HG02763 (cell line): ENCODE measurements at regions not wholly inside any gene's neighbourhood (a gene's known extent, or its start where the extent isn't known, plus 50 kb on each side); places are given as distances from the start of the nearest gene placed in this dataset.
"Not testable (repeated sequence)": the region's sequence is repeated elsewhere in the genome, so short reads cannot be mapped to it uniquely, and the experiment has no call there.

ENCODE experiments used
- ATAC-seq: cut with Tn5 transposase; IDR thresholded peaks from one replicate; pipeline ENCODE4 v1.9.1; 2021; ENCODE audit warnings: mild to moderate bottlenecking, moderate library complexity; ENCODE audit not compliant: unreplicated experiment

DNA sequence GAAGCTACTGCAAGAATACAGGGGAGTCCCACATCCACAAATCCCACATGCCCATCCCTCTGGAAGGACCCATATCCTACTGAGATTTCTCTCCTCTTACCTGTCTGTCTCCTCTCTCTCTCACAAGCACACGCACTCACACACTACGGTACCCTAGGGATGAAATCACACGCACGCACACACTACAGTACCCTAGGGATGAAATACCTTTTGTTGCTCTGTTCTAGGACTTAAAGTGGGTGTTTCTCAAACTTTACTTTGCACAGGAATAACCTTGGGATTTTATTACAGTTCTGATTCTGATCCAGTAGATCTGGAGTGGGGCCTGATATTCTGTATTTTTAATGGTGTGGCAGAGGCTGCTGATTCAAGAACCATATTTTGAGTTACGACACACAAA lies 622.2 kb upstream of the ZNF385D start:
- no peak for ATAC-seq

DNA sequence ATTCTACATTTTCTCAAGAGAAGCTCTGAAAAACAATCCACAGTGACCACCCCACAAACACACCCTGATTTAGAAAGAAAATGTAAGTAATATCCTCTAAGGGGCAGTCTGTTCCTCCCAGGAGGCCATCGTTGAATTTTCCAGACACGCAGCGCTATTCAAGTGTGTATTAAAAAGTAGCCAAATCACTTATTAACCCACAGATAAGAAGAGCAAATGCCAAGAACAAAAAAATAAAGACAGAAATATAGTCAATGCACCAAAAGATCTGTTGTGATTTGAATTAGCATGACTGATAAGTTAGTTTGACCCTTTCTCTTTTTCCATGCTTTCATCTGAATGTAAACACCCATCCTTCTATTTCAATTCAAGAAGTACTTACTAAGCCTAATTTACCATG lies 622.8 kb upstream of the ZNF385D start:
- ATAC-seq, result no peak

GRCh38 chr3:22377421-22377820 lies 626.4 kb upstream of the ZNF385D start:
- ATAC-seq, result no peak

DNA sequence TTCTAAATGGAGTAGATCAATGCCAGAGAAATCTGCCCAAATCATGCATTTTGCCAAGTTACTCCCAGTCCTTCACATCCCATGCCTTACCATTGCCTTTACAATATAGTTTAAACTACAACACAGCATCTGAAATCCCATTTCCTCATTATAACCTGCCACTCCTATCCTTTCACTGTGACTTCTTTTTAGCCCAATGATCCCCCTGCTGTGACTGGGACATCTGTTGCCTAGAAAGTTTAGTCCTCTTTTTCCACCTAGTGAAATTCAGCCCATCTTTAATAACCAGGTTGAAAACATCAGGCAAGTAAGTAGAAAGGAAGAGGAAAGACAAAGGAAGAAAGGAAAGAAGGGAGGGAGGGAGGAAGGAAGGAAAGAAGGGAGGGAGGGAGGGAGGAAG lies 627.9 kb upstream of the ZNF385D start:
- no peak for ATAC-seq

- ATAC-seq, result no peak
These were observed 629.2 kb upstream of the ZNF385D start for GRCh38 chr3:22380253-22380652.

DNA sequence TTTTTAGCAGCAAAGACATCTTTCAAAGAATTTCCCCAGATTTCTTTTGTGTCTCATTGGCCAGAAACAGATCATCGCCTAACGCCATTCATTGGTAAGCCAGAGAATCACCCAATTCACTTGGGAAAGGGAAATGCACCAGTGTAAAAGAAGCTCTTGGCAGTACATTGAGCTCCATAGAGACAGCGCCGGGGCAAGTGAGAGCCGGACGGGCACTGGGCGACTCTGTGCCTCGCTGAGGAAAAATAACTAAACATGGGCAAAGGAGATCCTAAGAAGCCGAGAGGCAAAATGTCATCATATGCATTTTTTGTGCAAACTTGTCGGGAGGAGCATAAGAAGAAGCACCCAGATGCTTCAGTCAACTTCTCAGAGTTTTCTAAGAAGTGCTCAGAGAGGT lies 630.6 kb upstream of the ZNF385D start:
- not testable (repeated sequence) for ATAC-seq

DNA sequence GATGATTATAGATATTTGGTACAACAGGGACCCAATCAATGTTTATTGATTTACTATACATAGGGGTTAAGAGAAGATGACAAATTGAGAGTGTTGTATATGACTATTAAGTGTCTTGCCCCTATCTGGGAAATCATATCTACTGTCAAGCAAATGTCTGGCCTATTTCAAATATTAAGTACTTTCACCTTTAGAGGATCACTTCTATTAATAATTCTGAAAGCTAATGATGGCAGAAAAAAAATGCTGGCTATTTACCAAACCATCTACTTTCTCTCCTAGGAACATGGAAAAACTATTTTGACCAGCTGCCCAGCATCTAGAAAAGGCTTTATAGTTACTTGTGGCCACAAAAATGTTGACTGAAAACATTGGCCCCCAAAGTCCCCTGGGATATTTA lies 632.3 kb upstream of the ZNF385D start:
- ATAC-seq, result no peak

DNA sequence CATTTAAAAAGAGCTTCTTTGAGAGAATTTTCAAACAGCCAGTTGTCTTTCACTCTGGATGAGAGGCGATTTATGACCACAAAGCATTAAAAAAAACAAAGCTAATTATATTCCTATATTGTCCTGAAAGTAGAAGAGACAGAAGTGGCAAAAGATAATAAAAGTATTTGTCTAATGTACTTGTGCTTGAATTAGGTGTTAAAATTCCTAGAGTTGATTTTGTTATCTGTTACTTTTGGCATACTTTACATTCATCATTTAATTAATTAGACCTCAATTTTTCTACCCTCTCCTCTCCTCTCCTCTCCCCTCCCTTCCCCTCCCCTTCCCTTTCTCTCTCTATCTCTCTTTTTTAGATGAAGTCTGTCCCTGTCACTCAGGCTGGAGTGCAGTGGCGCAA lies 635.1 kb upstream of the ZNF385D start:
- no peak for ATAC-seq

DNA sequence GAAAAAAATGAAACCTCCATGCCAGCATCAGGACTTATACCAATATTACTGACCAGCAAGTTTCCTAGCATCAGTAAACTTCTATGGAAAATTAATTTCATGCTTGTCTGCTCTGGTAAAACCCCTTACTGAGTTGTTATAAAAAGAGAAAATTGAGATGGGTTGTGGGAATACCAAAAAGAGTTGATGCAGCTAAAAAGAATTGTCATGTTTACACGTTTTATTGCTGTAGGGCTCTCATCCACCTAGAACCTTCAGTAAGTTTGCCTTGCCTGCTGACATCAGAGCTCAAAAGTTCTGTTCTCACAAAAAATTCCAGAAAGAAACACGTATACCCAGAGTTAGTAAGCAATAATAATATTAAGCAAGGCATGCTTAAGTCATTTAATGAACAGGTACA lies 641.3 kb upstream of the ZNF385D start:
- no peak for ATAC-seq

GRCh38 chr3:22392859-22393258 lies 641.8 kb upstream of the ZNF385D start:
- ATAC-seq, result no peak

GRCh38 chr3:22399566-22399965 lies 648.6 kb upstream of the ZNF385D start:
- ATAC-seq, result no peak

GRCh38 chr3:22401499-22401898 lies 650.5 kb upstream of the ZNF385D start:
- no peak for ATAC-seq

GRCh38 chr3:22414239-22414638 lies 663.2 kb upstream of the ZNF385D start:
- no peak for ATAC-seq

DNA sequence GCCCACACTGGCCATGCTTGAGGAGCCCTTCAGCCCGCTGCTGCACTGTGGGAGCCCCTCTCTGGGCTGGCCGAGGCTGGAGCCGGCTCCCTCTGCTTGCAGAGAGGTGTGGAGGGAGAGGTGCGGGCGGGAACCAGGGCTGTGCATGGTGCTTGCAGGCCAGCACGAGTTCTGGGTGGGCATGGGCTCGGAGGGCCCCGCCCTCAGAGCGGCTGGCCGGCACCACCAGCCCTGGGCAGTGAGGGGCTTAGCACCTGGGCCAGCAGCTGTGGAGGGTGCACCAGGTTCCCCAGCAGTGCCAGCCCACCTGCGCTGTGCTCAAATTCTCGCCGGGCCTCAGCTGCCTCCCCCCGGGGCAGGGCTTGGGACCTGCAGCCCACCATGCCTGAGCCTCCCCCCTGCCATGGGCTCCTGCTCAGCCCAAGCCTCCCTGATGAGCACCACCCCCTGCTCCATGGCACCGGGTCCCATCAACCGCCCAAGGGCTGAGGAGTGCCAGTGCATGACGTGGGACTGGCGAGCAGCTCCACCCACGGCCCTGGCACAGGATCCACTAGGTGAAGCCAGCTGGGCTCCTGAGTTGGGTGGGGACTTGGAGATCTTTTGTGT lies 665.9 kb upstream of the ZNF385D start:
- ATAC-seq, result not testable (repeated sequence)

- no peak for ATAC-seq
These were observed 668.3 kb upstream of the ZNF385D start for GRCh38 chr3:22419261-22419660.

GRCh38 chr3:22421589-22421988 lies 670.6 kb upstream of the ZNF385D start:
- ATAC-seq, result no peak

DNA sequence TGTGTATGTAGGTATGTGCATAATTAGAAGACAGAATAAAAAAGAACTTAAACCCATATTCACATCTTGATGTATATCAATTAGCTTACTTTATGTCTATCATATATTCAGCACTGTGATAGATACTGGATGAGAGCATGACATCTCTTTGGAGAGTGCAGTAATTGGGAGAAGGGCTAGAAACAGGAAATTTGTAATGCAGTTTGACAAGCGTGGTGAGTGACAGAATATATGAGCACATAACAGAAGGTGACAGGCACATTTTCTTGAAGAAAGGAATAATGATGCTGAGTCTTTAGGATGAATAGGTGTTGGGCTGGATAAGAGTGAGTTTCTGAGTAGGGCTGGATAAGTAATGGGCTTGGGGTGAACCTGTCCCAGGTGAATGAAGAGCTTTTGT lies 680.3 kb upstream of the ZNF385D start:
- no peak for ATAC-seq

GRCh38 chr3:22439626-22440025 lies 688.6 kb upstream of the ZNF385D start:
- no peak for ATAC-seq

- no peak for ATAC-seq
These were observed 690.7 kb upstream of the ZNF385D start for GRCh38 chr3:22441711-22442110.

DNA sequence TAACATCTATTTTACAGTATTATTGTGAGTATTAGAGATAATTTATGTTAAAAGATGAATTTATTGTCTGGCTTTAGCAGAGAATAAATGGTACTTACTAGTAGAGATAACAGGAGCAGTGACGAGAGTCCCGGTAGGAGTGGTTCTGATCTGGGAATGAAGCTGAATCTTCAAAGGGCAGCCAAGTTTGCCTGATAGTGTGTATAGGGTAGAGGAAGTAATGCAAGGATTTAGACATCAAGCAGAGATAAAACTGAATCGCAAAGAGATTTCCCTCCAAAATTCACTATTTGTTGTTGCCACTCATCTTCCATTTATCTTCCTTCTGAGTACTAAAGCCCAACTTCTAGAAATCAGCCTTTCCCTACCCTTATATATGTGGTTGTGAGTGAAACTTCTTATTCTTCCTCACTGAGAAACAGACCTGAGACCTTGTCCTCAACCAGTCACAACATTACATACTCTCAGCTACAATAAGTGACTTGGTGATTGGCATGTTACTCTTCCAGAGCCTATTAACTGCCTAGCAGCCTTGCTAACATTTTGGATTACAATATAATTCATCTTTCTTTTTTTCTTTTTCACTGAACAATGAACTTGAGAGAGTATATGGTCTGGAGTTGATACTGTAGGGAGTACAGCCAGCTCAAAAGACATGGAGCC lies 692.7 kb upstream of the ZNF385D start:
- no peak for ATAC-seq

DNA sequence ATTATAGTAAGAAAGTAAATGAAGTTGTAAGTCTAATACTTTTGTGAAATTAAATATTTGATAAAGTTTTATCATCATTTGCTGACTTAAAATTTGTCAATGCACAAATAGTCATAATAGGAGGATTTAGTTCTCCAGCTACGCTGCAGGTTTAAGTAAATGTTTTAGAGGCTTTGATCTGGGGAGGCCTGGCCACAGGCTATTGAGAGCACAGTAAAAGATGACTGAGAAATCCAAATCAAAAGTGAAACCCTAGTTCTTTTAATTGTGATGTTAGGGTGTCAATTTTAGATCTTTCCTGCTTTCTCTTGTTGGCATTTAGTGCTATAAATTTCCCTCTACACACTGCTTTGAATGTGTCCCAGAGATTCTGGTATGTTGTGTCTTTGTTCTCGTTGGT lies 694.3 kb upstream of the ZNF385D start:
- not testable (repeated sequence) for ATAC-seq

DNA sequence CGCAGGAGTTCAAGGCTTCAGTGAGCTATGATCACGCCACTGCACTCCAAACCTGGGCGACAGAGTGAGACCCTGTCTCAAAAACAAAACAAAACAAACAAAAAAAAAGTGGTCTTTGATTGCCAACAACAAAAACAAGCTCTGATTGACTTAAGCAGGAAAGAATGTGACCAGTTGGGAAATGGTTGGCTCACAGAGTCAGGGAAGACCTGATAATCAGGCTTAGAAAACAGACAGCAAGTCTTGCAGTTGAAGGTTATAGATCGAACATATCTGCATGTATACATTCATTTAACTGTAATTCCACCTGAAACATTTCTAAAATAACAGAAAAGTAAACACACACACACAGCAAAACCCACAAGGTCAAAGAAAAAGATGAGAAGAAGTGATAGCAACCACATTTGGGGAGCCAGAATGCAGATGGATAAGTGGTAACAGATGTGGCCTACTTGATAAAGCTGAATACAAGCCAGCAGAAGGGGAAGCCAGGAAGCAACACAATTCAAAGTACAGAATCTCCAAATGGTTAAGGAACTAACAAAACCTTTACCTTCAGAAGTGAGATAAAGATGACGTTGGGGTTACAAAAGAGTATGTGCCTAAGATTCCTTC lies 699.9 kb upstream of the ZNF385D start:
- no peak for ATAC-seq

GRCh38 chr3:22451501-22451900 lies 700.5 kb upstream of the ZNF385D start:
- ATAC-seq, result no peak
